Activated CD8-positive, alpha-beta T cell treated with anti-CD3 and anti-CD28 coated beads for 36 hours (primary cell): ENCODE measurements at regions not wholly inside any gene's neighbourhood (a gene's known extent, or its start where the extent isn't known, plus 50 kb on each side); places are given as distances from the start of the nearest gene placed in this dataset.
"Not testable (repeated sequence)": the region's sequence is repeated elsewhere in the genome, so short reads cannot be mapped to it uniquely, and the experiment has no call there.

Source experiments
- ATAC-seq: fragments of 200-7000 bp; cut with Tn5 transposase; one replicate; pipeline ENCODE4 v1.10.0; 2021; ENCODE audit warnings: mild to moderate bottlenecking, moderate library complexity
- CTCF ChIA-PET: fragments of 350-600 bp; sonication (Branson Sonifier 250); formaldehyde crosslinking; loops from one replicate; lab custom pipeline; 2021; ENCODE audit warnings: antibody characterized with exemption; lab: Charles Lee
- POLR2A ChIA-PET: fragments of 350-600 bp; sonication (Branson Sonifier 250); formaldehyde crosslinking; loops from one replicate; lab custom pipeline; 2021; ENCODE audit warnings: antibody characterized with exemption; lab: Charles Lee
- DNase-seq: peaks from one replicate; pipeline ENCODE4 v3.0.0-alpha.2; 2020
- H3K27ac Mint-ChIP-seq: one replicate; pipeline ENCODE4 v1.8.0; 2021; ENCODE audit warnings: mild to moderate bottlenecking, mixed read lengths
- H3K27me3 Mint-ChIP-seq: one replicate; pipeline ENCODE4 v1.8.0; 2021; ENCODE audit warnings: mixed read lengths
- H3K36me3 Mint-ChIP-seq: one replicate; pipeline ENCODE4 v1.8.0; 2021; ENCODE audit warnings: low read depth, mixed read lengths
- H3K4me1 Mint-ChIP-seq: one replicate; pipeline ENCODE4 v1.8.0; 2021; ENCODE audit warnings: low read depth, mixed read lengths
- H3K4me3 Mint-ChIP-seq: one replicate; pipeline ENCODE4 v1.8.0; 2021; ENCODE audit warnings: mild to moderate bottlenecking, moderate library complexity, mixed read lengths
- H3K9me3 Mint-ChIP-seq: one replicate; pipeline ENCODE4 v1.8.0; 2021; ENCODE audit warnings: mixed read lengths
- intact Hi-C: fragments of 100-400 bp; cut with micrococcal nuclease; formaldehyde crosslinking; loops from one replicate; pipeline ENCODE4 v1.10.0; 2022
- TF ChIP-seq, protein P1 (sequence below): fragments of 200-600 bp; IDR thresholded peaks from one replicate; pipeline ENCODE4 v1.8.0; 2022; ENCODE audit warnings: antibody characterized with exemption, mild to moderate bottlenecking

DNA sequence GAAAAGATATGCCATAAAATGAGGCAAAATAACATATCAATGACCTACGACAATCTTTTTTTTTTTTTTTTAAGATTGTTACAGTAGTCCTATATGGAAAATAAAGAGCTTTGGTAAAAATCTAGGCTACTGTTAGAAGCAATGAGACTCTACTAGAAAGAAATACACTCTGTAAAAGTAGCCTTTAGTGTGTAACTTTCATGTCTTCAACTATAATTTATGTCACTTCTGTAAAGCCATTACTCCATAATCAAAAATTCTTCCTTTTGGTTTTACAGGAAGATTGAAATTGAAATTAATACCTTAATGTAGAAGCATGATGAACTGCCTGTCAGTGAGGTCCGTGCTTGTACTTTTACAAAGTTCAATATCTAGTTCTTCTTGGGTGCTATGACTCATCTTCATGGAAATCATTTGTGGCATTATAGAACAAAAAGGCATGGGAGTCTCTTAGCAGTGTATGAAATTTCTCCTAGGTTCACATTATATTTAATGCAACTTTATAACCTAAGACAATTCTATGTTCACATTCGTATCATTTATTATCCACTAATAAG is 1393.1 kb downstream of the EFNA5 start:
- CTCF ChIA-PET: no interaction called here
- H3K36me3 Mint-ChIP-seq: no peaks in the 10 kb centered on the region
- ATAC-seq: no peak

GRCh38 chr5:106269252-106269843 is 1401.4 kb downstream of the EFNA5 start:
- DNase-seq: no peak
- no peaks in the 10 kb centered on the region for H3K4me1 Mint-ChIP-seq

More for the DNA sequence above, 1393.1 kb downstream of the EFNA5 start:
- Mint-ChIP-seq H3K27ac (no peak overlapping the region), H3K27me3 (no peaks in the 10 kb centered on the region), H3K9me3 (no peaks in the 10 kb centered on the region), H3K4me3 (no peak overlapping the region), H3K4me1 (no peaks in the 10 kb centered on the region)
- TF ChIP-seq, protein P1, sequence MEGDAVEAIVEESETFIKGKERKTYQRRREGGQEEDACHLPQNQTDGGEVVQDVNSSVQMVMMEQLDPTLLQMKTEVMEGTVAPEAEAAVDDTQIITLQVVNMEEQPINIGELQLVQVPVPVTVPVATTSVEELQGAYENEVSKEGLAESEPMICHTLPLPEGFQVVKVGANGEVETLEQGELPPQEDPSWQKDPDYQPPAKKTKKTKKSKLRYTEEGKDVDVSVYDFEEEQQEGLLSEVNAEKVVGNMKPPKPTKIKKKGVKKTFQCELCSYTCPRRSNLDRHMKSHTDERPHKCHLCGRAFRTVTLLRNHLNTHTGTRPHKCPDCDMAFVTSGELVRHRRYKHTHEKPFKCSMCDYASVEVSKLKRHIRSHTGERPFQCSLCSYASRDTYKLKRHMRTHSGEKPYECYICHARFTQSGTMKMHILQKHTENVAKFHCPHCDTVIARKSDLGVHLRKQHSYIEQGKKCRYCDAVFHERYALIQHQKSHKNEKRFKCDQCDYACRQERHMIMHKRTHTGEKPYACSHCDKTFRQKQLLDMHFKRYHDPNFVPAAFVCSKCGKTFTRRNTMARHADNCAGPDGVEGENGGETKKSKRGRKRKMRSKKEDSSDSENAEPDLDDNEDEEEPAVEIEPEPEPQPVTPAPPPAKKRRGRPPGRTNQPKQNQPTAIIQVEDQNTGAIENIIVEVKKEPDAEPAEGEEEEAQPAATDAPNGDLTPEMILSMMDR: no peak
- intact Hi-C loops: no loop called here
- no peak for DNase-seq
- POLR2A ChIA-PET: no interaction called here

GRCh38 chr5:106267256-106267655 is 1403.5 kb downstream of the EFNA5 start:
- no peaks in the 10 kb centered on the region for H3K36me3 Mint-ChIP-seq
- no peak overlapping the region for H3K4me3 Mint-ChIP-seq
- no peaks in the 10 kb centered on the region for H3K27me3 Mint-ChIP-seq
- CTCF ChIA-PET: no interaction called here
- H3K9me3 Mint-ChIP-seq: peaks cover 2% of the 10 kb centered on the region
- POLR2A ChIA-PET: no interaction called here
- intact Hi-C loops: no loop called here
- H3K4me1 Mint-ChIP-seq: no peaks in the 10 kb centered on the region
- H3K27ac Mint-ChIP-seq: no peak overlapping the region
- DNase-seq (no peak), ATAC-seq (no peak)
- TF ChIP-seq, protein P1: no peak

More at GRCh38 chr5:106269252-106269843, 1401.4 kb downstream of the EFNA5 start:
- Mint-ChIP-seq H3K9me3 (peaks cover 2% of the 10 kb centered on the region), H3K27me3 (no peaks in the 10 kb centered on the region), H3K36me3 (no peaks in the 10 kb centered on the region), H3K27ac (no peak overlapping the region), H3K4me3 (no peak overlapping the region)
- CTCF ChIA-PET: interaction anchor here (1.1 kb wide), 1 partner anchor 32 kb away, joined by 3 read pairs; no protein-coding TSS in a partner anchor
- intact Hi-C loops: no loop called here
- TF ChIP-seq, protein P1: no peak
- POLR2A ChIA-PET: interaction anchor here (0.6 kb wide), 2 partner anchors 31 to 506 kb away, joined by 3 read pairs; no protein-coding TSS in a partner anchor
- ATAC-seq: no peak

GRCh38 chr5:106262395-106262794 is 1408.3 kb downstream of the EFNA5 start:
- no peaks in the 10 kb centered on the region for H3K27me3 Mint-ChIP-seq
- H3K9me3 Mint-ChIP-seq: no peaks in the 10 kb centered on the region
- no peak overlapping the region for H3K4me3 Mint-ChIP-seq
- DNase-seq (no peak), ATAC-seq (no peak)
- ChIA-PET POLR2A (no interaction called here), CTCF (no interaction called here)
- H3K36me3 Mint-ChIP-seq: no peaks in the 10 kb centered on the region
- no peaks in the 10 kb centered on the region for H3K4me1 Mint-ChIP-seq
- no peak overlapping the region for H3K27ac Mint-ChIP-seq
- intact Hi-C loops: no loop called here
- TF ChIP-seq, protein P1: no peak

DNA sequence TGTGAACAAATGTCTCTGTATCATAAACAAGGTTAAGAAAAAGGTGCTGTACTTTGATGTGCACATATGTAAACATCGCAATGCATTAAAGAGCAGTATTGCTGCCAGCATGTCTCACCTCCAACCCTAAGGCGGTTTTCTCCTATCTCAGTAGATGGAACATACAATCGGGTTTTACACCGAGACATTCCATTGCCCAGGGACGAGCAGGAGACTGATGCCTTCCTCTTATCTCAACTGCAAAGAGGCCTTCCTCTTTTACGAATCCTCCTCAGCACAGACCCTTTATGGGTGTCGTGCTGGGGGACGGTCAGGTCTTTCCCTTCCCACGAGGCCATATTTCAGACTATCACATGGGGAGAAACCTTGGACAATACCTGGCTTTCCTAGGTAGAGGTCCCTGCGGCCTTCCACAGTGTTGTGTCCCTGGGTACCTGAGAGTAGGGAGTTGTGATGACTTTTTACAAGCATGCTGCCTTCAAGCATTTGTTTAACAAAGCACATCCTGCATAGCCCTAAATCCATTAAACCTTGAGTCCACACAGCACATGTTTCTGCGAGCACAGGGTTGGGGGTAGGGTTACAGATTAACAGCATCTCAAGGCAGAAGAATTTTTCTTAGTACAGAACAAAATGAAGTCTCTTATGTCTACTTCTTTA is 1411.2 kb downstream of the EFNA5 start:
- ATAC-seq, H3K9me3 Mint-ChIP-seq, H3K27ac Mint-ChIP-seq, H3K27me3 Mint-ChIP-seq, H3K36me3 Mint-ChIP-seq, DNase-seq, H3K4me1 Mint-ChIP-seq, intact Hi-C loops, H3K4me3 Mint-ChIP-seq, POLR2A ChIA-PET, CTCF ChIA-PET: not testable (repeated sequence)
